ENCODE measurements at regions not wholly inside any gene's neighbourhood (a gene's known extent, or its start where the extent isn't known, plus 50 kb on each side); places are given as distances from the start of the nearest gene placed in this dataset.

- DNase-seq (ENCODE audit: low read depth in 2 of 2) = no peak
Measured at GRCh38 chr20:40393197-40394079, 295.6 kb downstream of the MAFB start.

DNA sequence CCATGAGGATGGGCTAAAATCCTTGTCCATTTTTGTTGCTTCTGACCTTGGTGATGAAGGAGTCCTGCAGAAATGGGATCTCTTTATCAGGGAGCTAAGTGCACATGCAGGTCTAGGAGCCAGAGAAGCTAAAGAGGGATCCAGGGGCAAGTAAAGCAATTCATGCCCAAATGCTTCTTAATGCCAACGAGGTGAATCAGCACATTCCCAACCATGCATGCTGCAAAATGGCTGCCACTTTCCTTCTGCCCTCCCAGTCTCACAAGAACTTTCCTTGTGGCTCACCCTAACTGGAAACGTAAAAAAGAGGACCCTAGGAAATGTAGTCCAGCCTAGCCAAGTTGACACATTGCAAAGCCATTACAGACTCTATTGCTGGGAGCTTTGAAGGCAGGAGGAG is 298.4 kb downstream of the MAFB start:
- DNase-seq (ENCODE audit: low read depth in 2 of 2) = no peak

- no peak for DNase-seq (ENCODE audit: low read depth in 2 of 2)
Measured at GRCh38 chr20:40370800-40371199, 318.2 kb downstream of the MAFB start.

DNA sequence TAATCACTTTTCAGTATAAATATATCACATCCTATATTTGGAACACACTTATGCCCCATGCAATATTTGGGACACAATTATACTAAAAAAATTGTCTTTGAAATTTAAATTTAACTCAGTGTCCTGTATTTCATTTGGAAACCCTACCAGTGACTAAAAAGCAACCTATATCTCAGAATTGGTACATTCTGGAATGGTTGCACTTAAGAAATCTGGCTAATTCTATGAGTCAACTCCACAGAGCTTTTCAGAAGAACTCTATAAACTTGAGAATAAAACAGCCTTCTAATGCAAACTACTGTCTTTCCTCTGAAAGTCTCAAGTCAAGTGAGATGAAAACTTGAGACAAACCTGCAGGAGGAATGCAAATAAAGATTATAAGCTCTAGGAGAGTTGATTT is 320.2 kb downstream of the MAFB start:
- DNase-seq (ENCODE audit: low read depth in 2 of 2) = no peak

DNA sequence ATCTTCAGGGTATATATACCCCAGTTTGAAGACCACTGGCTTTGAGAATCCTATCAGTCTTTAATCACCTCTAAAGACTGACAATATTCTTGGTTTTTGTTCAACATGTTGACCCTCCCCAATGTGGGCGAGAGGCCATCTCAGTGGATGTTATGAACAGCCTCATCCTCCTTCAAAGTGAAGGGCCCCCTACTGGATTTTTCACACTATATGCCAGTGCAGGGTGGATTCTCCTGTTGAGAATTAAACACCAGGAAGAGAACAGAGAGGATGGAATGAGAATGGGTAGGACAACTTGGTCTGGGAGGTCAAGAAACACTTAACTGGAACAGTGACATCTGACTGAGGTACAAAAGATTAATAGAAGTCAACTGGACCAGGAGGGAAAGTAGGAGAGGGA is 327.1 kb downstream of the MAFB start:
- DNase-seq (ENCODE audit: low read depth in 2 of 2) = no peak

GRCh38 chr20:40359131-40359912 is 329.7 kb downstream of the MAFB start:
- no peak for DNase-seq (ENCODE audit: low read depth in 2 of 2)

- DNase-seq (ENCODE audit: low read depth in 2 of 2) = no peak
Measured at GRCh38 chr20:40354880-40355279, 334.2 kb downstream of the MAFB start.

DNA sequence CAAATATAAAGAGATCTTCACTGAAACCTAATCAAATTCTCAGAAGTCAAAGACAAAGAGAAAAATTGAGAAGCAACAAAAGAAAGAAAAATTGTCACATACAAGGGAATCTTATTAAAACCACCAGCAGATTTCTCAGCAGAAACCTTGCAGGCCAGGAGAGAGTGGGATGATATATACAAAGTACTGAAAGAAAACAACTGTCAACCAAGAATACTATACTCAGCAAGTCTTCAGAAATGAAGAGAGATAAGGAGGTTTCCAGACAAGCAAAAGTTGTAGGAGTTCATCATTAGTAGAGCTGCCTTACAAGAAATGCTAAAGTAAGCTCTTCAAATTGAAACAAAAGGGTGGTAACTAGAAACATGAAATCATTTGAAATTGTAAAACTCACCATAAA is 345.6 kb downstream of the MAFB start:
- DNase-seq (ENCODE audit: low read depth in 2 of 2) = no peak

GRCh38 chr20:40341561-40341960 is 347.5 kb downstream of the MAFB start:
- no peak for DNase-seq (ENCODE audit: low read depth in 2 of 2)

DNA sequence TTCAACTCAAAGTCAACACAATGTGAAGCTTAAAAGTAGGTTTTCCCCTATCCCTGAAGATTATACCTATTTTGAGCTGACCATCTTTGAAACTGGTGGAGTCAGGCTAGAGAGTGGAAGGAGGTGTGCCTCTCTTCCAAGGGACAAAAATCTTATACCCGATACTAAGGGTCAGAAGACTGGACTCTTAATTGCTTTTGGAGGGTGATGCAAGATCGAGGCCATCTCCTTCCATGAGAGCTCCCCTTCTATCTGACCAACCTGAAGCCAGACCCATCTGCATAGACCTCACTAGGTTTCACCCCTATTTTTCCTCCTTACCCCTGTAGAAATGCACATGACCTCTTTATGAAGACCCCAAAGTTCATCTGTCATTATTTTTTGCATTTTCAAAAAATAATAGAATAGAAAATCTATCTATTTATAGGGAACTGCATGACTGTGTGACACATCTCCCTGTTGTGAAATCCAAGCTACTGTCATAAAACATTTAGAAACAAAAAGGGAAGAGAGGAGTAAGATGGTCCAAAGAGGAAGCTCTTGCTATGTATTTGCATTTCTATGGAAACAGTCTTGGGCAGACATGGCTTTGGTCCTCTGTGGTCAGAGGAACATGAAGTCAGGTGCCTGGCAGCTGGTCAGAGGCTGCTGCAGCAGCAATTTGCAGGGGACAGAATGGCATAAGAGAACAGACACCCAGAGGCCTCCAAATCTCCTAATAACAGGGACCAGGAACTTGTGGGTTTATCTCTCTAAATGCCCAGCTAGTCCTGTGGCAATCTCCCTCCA is 349.2 kb downstream of the MAFB start:
- DNase-seq (ENCODE audit: low read depth in 2 of 2) = no peak

DNA sequence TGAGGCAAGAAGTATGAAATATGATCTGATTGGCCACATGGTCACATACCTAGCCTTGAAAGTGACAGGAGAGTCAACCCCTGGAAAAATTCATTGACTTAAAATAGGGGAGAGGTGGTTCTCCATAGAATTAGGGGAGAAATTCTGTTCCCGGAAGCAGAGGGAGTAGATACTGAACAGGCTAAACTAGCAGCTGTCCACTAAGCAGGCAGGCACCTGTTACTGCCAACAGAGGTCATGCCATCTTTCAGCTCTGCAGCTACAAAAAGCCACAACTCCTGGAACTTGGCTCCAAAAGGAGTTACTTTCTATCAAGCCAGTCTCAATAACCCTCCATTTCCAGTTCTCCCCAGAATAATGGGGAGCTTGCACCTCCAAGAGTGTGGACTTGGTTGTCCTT is 352.5 kb downstream of the MAFB start:
- no peak for DNase-seq (ENCODE audit: low read depth in 2 of 2)

DNA sequence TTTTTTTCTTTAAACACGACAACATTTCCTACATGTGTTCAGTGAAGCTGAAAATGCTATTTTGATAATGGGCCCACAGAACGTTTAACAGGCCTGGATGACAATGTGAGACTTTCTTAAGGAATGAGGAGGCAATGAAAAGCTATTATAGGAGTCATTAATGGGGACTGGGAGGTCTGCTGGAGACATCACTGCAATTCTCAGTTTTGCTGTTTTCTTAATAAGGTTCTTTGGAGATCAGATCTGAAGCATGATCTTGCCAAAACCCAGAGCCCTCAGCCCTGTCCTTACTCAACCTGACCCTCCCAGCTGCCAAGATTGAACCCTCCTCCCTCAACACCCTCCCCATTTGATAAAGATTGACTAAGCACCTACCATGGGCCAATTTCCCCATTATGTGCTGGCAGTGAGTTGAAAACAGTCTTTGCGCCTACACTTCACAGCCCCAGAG is 353.1 kb downstream of the MAFB start:
- no peak for DNase-seq (ENCODE audit: low read depth in 2 of 2)

GRCh38 chr20:40335437-40335836 is 353.6 kb downstream of the MAFB start:
- DNase-seq (ENCODE audit: low read depth in 2 of 2) = no peak

GRCh38 chr20:40333591-40333990 is 355.4 kb downstream of the MAFB start:
- no peak for DNase-seq (ENCODE audit: low read depth in 2 of 2)

- DNase-seq (ENCODE audit: low read depth in 2 of 2) = no peak
Measured at GRCh38 chr20:40331807-40332560, 357.1 kb downstream of the MAFB start.

DNA sequence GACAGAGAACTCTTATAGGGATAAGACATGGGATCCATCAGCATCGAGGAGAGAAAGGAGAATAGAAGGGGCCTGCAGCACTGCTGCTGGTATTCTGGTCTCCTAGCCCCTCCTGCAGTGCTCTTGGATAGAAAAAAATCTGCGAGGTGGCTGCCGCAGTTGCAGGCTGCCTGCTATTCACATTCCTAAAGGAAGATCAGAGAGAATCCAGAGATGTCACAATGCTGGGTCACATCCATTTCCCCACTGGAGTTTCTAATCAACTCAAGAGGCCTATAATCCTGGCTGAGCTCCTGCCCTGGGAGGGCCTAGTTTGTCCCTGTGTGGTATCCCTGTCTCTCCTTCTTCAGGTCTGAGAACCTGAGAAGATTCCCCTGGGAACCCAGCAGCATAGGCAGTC is 357.8 kb downstream of the MAFB start:
- DNase-seq (ENCODE audit: low read depth in 2 of 2) = no peak

DNA sequence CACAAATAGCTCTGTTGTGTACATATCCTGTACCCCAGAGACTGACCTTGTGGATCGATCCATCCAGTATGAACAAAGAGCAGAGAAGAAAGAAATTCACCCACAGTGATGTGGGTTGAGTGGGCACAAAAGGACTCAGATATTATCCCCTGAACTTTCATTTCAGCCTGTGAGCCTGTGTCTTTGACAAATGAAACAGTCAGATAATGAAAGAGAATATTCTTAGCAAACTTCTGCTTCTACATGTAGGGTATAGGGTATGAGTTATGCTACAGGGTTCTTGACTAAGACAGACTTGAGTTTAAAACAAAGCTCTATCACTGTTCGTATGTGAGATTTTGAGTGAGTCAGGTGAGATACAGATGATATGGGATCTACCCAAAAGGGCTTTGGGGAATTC is 359.7 kb downstream of the MAFB start:
- DNase-seq (ENCODE audit: low read depth in 2 of 2) = no peak

DNA sequence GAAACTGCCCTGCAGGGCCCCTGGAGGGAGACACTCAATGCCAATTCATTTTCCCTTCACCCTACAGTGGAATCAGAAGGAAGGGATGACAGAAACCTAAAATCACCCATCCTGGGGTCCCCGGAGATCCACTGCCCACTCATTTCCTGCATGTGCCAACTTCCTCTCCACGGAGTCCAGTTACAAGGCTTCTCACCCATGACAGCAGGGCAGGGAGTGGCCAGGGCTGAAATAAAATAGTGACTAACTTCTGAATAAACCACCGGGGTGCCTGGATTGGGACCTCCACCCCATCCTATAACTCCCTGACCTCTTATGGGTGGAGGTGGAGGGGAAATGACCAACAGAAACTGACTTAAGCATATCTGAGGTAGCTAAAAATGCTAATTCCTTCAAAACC is 362.3 kb downstream of the MAFB start:
- no peak for DNase-seq (ENCODE audit: low read depth in 2 of 2)

GRCh38 chr20:40325006-40325568 is 363.9 kb downstream of the MAFB start:
- DNase-seq (ENCODE audit: low read depth in 2 of 2) = no peak

GRCh38 chr20:40323361-40323794 is 365.7 kb downstream of the MAFB start:
- DNase-seq (ENCODE audit: low read depth in 2 of 2) = no peak

DNA sequence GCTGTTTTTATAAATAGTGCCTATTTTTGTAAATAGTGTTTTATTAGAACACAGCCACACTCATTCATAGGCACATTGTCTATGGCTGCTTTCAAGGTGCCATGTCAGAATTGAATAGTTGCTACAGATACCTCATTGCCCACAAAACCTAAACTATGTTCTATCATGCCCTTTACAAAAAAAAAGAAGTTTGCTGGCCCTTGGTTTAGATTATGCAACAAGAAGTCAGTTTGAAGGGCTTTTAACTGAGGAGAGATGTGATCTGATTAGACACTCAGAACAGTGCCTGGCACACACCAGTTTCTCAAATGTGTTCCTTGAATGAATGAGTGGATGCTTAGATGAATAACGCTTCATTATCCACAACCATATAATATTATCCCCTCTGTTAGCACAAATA is 366.1 kb downstream of the MAFB start:
- DNase-seq (ENCODE audit: low read depth in 2 of 2) = no peak

Data from activated CD4-positive, alpha-beta T cell treated with anti-CD3 and anti-CD28 coated beads for 24 hours (primary cell).